COLO668 (cell line): ENCODE measurements at regions not wholly inside any gene's neighbourhood (a gene's known extent, or its start where the extent isn't known, plus 50 kb on each side); places are given as distances from the start of the nearest gene placed in this dataset.

Experiments
- DNase-seq: peaks from one replicate; lab custom pipeline; 2025; ENCODE audit not compliant: unreplicated experiment; lab: John Stamatoyannopoulos, UW

GRCh38 chr4:153034681-153035080 lies 98.6 kb downstream of the FHDC1 start:
- no peak for DNase-seq

GRCh38 chr4:153036931-153037482 lies 100.9 kb downstream of the FHDC1 start:
- no peak for DNase-seq

- peak; percentile 84 for DNase-seq
Observed at GRCh38 chr4:153038623-153039311, 102.6 kb downstream of the FHDC1 start.

- DNase-seq, result no peak
Observed at GRCh38 chr4:153039542-153040185, 103.5 kb downstream of the FHDC1 start.

GRCh38 chr4:153040677-153041076 lies 104.6 kb downstream of the FHDC1 start:
- DNase-seq, result no peak

- DNase-seq, result no peak
Observed at GRCh38 chr4:153044036-153044435, 107.9 kb downstream of the FHDC1 start.

- DNase-seq, result no peak
Observed at GRCh38 chr4:153045111-153045982, 109.2 kb downstream of the FHDC1 start.

GRCh38 chr4:153058671-153059060 lies 122.5 kb downstream of the FHDC1 start:
- DNase-seq, result no peak

- no peak for DNase-seq
Observed at GRCh38 chr4:153060196-153060595, 124.1 kb downstream of the FHDC1 start.

GRCh38 chr4:153061971-153062370 lies 125.8 kb downstream of the FHDC1 start:
- no peak for DNase-seq

GRCh38 chr4:153062652-153063168 lies 126.6 kb downstream of the FHDC1 start:
- DNase-seq, result no peak

GRCh38 chr4:153063490-153063889 lies 127.4 kb downstream of the FHDC1 start:
- no peak for DNase-seq

GRCh38 chr4:153064571-153064970 lies 128.4 kb downstream of the FHDC1 start:
- no peak for DNase-seq

- DNase-seq, result no peak
Observed at GRCh38 chr4:153065276-153065675, 129.2 kb downstream of the FHDC1 start.

- DNase-seq, result peak; percentile 20
Observed at GRCh38 chr4:153067376-153067775, 131.3 kb downstream of the FHDC1 start.

GRCh38 chr4:153068751-153069150 lies 132.6 kb downstream of the FHDC1 start:
- no peak for DNase-seq

GRCh38 chr4:153071958-153072598 lies 132.2 kb upstream of the TRIM2 start:
- no peak for DNase-seq

GRCh38 chr4:153072661-153073060 lies 131.6 kb upstream of the TRIM2 start:
- DNase-seq, result no peak

GRCh38 chr4:153074486-153074885 lies 129.8 kb upstream of the TRIM2 start:
- no peak for DNase-seq

- no peak for DNase-seq
Observed at GRCh38 chr4:153074936-153075630, 129.2 kb upstream of the TRIM2 start.
